ENCODE measurements at regions not wholly inside any gene's neighbourhood (a gene's known extent, or its start where the extent isn't known, plus 50 kb on each side); places are given as distances from the start of the nearest gene placed in this dataset.

DNA sequence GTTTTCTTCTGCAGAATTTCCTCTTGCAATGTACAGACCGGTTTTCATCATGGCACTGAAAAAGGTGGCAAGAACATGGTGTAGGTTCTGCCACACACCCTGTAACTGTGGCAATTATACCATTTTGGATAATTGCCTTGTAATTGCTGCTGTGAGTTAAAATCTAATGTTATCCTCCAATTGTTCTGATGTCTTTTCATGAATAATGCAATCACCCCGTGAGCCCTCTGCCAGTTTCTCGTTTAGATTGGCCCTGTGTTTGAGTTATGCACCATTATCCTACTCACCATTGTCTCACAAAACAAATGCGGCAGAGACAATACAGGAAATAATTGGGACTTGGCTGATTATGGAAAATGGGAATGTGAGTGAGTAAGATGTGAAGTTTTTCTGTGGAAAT, 61.8 kb upstream of the MTNR1B start:
- no peak for DNase-seq (ENCODE audit: low read depth, low spot score)

DNA sequence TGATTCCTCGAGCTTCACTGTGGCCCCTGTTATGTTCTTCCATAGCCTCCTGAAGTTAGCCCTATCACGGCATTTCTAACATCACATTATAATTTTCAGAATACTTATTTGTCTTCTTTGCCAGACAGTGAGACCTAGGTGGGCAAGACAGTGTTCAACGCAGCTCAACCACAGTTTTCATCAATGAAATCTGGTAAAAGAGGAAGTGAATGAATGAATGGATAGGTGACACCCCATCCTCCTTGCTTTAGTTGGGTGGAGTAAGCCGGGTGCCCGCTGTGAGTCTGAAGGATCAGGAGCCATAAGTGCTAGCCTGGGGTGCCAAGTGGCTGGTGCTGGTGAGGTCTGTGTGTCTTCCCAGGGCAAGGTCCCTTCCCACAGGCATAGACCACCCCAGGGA, 60.2 kb upstream of the MTNR1B start:
- no peak for DNase-seq (ENCODE audit: low read depth, low spot score)

DNA sequence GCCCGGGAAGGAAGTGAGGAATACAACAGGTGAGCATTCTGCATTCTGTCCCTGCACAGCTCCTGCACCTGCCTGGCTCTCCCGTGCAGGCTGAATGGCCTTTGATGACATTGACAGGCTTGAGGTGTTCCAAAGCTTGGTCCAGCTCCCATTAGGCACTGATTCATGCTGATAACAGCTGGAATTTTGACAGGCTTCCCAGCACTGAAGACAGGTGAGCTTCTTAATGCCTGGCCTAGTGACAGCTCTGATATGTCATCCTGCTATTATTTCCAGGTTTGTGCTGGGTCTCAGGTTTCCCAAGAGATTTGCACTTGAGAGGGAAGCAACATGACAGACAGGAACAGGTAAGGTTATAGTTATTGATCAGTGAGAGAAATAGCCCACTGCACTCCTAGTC, 58.0 kb upstream of the MTNR1B start:
- DNase-seq (ENCODE audit: low read depth, low spot score): no peak

DNA sequence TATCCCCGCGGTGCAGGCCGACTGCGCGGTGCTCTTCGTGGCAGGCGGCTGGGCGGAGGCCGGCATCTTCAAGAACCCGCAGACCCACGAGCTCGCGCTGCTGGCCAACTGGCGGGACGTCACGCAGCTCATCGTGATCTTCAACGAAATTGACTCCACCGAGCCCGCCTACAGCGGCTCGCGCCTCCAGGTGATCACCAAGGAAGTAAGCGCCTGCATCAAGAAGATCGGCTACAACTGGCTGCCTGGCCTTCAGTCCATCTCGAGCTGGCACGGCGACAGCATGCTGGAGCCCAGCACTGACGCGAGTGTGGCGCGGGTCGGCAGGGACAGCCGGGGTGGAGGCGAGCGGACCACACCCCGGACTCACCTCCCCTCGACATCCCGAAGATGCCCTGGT, 53.9 kb upstream of the MTNR1B start:
- no peak for DNase-seq (ENCODE audit: low read depth, low spot score)

DNA sequence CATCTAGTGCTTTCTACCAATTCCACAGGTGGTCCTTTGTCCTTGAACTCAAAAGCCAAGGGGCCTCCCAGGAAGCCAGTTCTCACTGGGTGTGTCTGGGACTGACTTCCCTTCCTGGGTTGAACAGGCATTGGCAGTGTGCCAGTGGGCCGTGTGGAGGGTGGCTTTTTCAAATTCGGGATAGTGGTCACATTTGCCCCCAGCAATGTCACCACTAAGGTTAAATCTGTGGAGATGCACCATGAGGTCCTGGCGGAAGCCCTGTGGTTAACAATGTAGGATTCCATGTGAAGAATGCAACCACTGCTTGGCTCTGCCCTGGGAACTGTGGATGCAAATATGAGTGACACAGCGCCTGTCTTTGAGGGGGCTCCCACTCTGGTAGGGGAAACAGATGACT, 53.2 kb upstream of the MTNR1B start:
- DNase-seq (ENCODE audit: low read depth, low spot score): no peak

DNA sequence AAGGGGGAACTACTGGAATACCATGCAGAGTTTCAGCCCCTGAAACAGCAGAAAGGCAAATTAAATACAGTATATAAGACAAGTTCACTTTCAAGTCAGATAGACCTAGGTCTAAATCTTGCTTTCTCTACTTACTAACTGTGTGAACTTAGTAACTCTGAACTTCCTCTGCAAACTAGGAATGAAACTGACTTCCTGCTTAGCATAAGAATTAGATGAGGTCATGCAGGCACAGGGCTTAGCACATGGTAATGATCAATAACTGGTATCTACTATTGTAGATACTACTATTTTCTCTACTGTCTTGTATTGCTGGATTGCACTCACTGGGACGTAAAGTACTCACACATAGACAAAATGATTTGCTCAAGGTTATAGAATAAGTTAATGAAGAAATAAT, 51.5 kb upstream of the MTNR1B start:
- DNase-seq (ENCODE audit: low read depth, low spot score): no peak

DNA sequence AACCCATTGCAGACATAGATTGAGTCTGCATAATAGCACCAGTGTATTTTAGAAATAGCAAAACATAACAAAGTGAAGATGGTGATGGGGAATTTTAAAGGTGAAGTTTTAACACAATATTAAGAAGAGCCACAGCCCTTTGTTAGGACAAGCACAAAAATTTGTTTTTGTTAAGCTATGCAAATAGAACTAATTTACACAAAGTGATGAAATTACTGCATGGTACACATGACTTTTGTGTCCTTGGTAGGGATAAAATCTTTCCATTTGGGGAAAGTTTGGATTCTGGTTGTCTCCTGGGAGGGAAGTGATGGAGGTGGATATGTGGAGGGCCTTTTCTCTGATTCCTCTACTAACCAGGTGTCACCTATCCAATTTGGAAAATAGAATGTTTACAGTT, 50.4 kb upstream of the MTNR1B start:
- no peak for DNase-seq (ENCODE audit: low read depth, low spot score)
